Keratinocyte (primary cell): ENCODE measurements at regions not wholly inside any gene's neighbourhood (a gene's known extent, or its start where the extent isn't known, plus 50 kb on each side); places are given as distances from the start of the nearest gene placed in this dataset.

Experiments used
- DNase-seq: peaks from one replicate; pipeline ENCODE4 v3.0.0-alpha.2; 2011; ENCODE audit warnings: low read depth, missing footprints, low spot score
- FAIRE-seq: peaks from 2 replicates; lab custom pipeline; 2011; peaks lifted over from hg19 to GRCh38; lab: Jason Lieb, UNC
- H2AFZ ChIP-seq: 2 replicates; pipeline ENCODE4 v1.6.0; 2012; ENCODE audit warnings: low read length, control low read depth, inconsistent platforms; ENCODE audit not compliant: control insufficient read depth
- H3K27ac ChIP-seq: 2 replicates; pipeline ENCODE4 v1.5.1; 2011; ENCODE audit warnings: low read length; ENCODE audit not compliant: control insufficient read depth, insufficient read depth
- H3K27me3 ChIP-seq: 3 replicates; pipeline ENCODE4 v1.6.0; 2011; ENCODE audit warnings: low read length; ENCODE audit not compliant: control insufficient read depth, insufficient read depth; ENCODE audit errors: extremely low read depth
- H3K36me3 ChIP-seq, 2 experiments: 2 replicates in 1 of 2; 3 replicates in 1 of 2; pipeline ENCODE4 v1.5.1; 2011; ENCODE audit warnings: low read length in 2 of 2, mild to moderate bottlenecking in 1 of 2; ENCODE audit not compliant: control insufficient read depth in 2 of 2, insufficient read depth in 2 of 2; ENCODE audit errors: extremely low read depth in 1 of 2
- H3K4me1 ChIP-seq: 3 replicates; pipeline ENCODE4 v1.5.1; 2011; ENCODE audit warnings: low read length; ENCODE audit not compliant: control insufficient read depth, insufficient read depth; ENCODE audit errors: extremely low read depth
- H3K4me2 ChIP-seq: 3 replicates; pipeline ENCODE4 v1.6.0; 2011; ENCODE audit warnings: low read depth, low read length; ENCODE audit not compliant: control insufficient read depth, insufficient read depth; ENCODE audit errors: extremely low read depth
- H3K4me3 ChIP-seq, 3 experiments: fragments of 200-600 bp in 1 of 3; sonication (generic) in 1 of 3; 2 replicates in 2 of 3; 3 replicates in 1 of 3; pipeline ENCODE4 v1.5.1; 2011 to 2016; ENCODE audit warnings: low read length in 3 of 3, mild to moderate bottlenecking in 3 of 3, control low read depth in 2 of 3, inconsistent platforms in 1 of 3, low read depth in 1 of 3, mixed read lengths in 1 of 3, mixed run types in 1 of 3, moderate library complexity in 1 of 3; ENCODE audit not compliant: control insufficient read depth in 2 of 3, insufficient read depth in 2 of 3; ENCODE audit errors: extremely low read depth in 1 of 3
- H3K79me2 ChIP-seq: 2 replicates; pipeline ENCODE4 v1.6.0; 2012; ENCODE audit warnings: low read length; ENCODE audit not compliant: control insufficient read depth, insufficient read depth
- H3K9ac ChIP-seq: 3 replicates; pipeline ENCODE4 v1.6.0; 2011; ENCODE audit warnings: low read length; ENCODE audit not compliant: control insufficient read depth, insufficient read depth; ENCODE audit errors: extremely low read depth
- H3K9me1 ChIP-seq: 3 replicates; pipeline ENCODE4 v1.6.0; 2011; ENCODE audit warnings: low read length; ENCODE audit not compliant: control insufficient read depth, insufficient read depth; ENCODE audit errors: extremely low read depth
- H3K9me3 ChIP-seq: 2 replicates; pipeline ENCODE4 v1.5.1; 2012; ENCODE audit warnings: low read depth, low read length; ENCODE audit not compliant: control insufficient read depth
- H4K20me1 ChIP-seq: 3 replicates; pipeline ENCODE4 v1.6.0; 2011; ENCODE audit warnings: low read length; ENCODE audit not compliant: control insufficient read depth, insufficient read depth; ENCODE audit errors: extremely low read depth
- CTCF ChIP-seq, 3 experiments: IDR thresholded peaks in 1 of 3; conservative IDR thresholded peaks in 1 of 3; optimal IDR thresholded peaks in 1 of 3; 2 replicates in 2 of 3; 3 replicates in 1 of 3; pipeline versions ENCODE3 to v1.5.1; 2011; ENCODE audit warnings: low read length in 3 of 3, mild to moderate bottlenecking in 3 of 3, moderate library complexity in 2 of 3, control low read depth in 1 of 3, inconsistent platforms in 1 of 3; ENCODE audit not compliant: insufficient read depth in 2 of 3; ENCODE audit errors: extremely low read depth in 1 of 3
- EZH2 ChIP-seq: IDR thresholded peaks from one replicate; pipeline ENCODE4 v1.6.1; 2012; ENCODE audit warnings: inconsistent platforms, mild to moderate bottlenecking, low read length, moderate library complexity
- dilution Hi-C: fragments of 300-500 bp; cut with MboI; formaldehyde crosslinking; loops from one replicate; pipeline ENCODE4 v1.7.0; 2020; ENCODE audit warnings: low sequenced_read_pairs; ENCODE audit not compliant: extremely low pct_ligation_motif_present

DNA sequence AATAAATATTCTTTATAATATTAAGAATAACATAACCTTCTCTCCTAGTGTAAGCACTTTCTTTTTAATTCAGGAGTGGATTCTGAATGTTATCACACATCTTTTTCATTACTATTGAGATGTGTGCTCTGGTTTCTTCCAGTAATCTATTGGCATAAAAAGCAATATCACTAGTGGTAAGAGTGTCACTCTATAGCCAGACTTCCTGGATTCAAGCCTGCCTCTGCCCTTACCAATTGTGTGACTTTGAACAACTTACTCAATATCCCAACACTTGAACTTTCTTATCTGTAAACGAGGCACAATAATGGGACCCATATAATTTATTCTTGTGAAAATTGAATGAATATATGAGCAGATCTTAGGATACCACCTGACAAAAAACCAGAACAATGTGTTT is 71.0 kb downstream of the SEM1 start:
- no peak for DNase-seq
- FAIRE-seq = no peak
- H3K79me2 ChIP-seq = no peaks in the 10 kb centered on the region
- H4K20me1 ChIP-seq = no peaks in the 10 kb centered on the region
- dilution Hi-C loops = no loop called here
- H3K36me3 ChIP-seq = no peaks in the 10 kb centered on the region
- TF ChIP-seq EZH2 (no peak), CTCF (optimal IDR thresholded peaks at IDR 0.05 in 1 of 3, IDR thresholded peaks at IDR 0.05 in 1 of 3, conservative IDR thresholded peaks at IDR 0.05 in 1 of 3; ENCODE audit: extremely low read depth in 1 of 3, insufficient read depth in 2 of 3, low read length in 3 of 3) (no peak)
- H3K9ac ChIP-seq = no peak overlapping the region
- no peaks in the 10 kb centered on the region for H3K27me3 ChIP-seq
- no peak overlapping the region for H2AFZ ChIP-seq
- H3K4me2 ChIP-seq = no peak overlapping the region
- H3K9me3 ChIP-seq = no peaks in the 10 kb centered on the region
- peaks cover under 1% of the 10 kb centered on the region for H3K4me1 ChIP-seq
- H3K27ac ChIP-seq = no peak overlapping the region
- H3K4me3 ChIP-seq = no peak overlapping the region
- H3K9me1 ChIP-seq = no peaks in the 10 kb centered on the region

GRCh38 chr7:96637522-96637921 is 72.1 kb downstream of the SEM1 start:
- DNase-seq = no peak
- no peaks in the 10 kb centered on the region for H3K36me3 ChIP-seq
- no peak overlapping the region for H2AFZ ChIP-seq
- no peak for FAIRE-seq
- TF ChIP-seq CTCF (optimal IDR thresholded peaks at IDR 0.05 in 1 of 3, IDR thresholded peaks at IDR 0.05 in 1 of 3, conservative IDR thresholded peaks at IDR 0.05 in 1 of 3; ENCODE audit: extremely low read depth in 1 of 3, insufficient read depth in 2 of 3, low read length in 3 of 3) (no peak), EZH2 (no peak)
- no peaks in the 10 kb centered on the region for H3K27me3 ChIP-seq
- H3K9me3 ChIP-seq = no peaks in the 10 kb centered on the region
- no peaks in the 10 kb centered on the region for H4K20me1 ChIP-seq
- dilution Hi-C loops = no loop called here
- H3K9me1 ChIP-seq = no peaks in the 10 kb centered on the region
- no peaks in the 10 kb centered on the region for H3K4me1 ChIP-seq
- no peak overlapping the region for H3K27ac ChIP-seq
- H3K79me2 ChIP-seq = no peaks in the 10 kb centered on the region
- H3K9ac ChIP-seq = no peak overlapping the region
- H3K4me2 ChIP-seq = no peak overlapping the region
- H3K4me3 ChIP-seq = no peak overlapping the region
